ENCODE measurements at regions not wholly inside any gene's neighbourhood (a gene's known extent, or its start where the extent isn't known, plus 50 kb on each side); places are given as distances from the start of the nearest gene placed in this dataset.
"Not testable (repeated sequence)": the region's sequence is repeated elsewhere in the genome, so short reads cannot be mapped to it uniquely, and the experiment has no call there.

GRCh38 chr2:189318761-189319160, 122.5 kb upstream of the WDR75 start:
- DNase-seq: no peak

- DNase-seq: not testable (repeated sequence)
Observed at GRCh38 chr2:189319424-189319823, 121.8 kb upstream of the WDR75 start.

GRCh38 chr2:189327879-189328847, 113.1 kb upstream of the WDR75 start:
- no peak for DNase-seq

- no peak for DNase-seq
Observed at GRCh38 chr2:189328848-189329245, 112.4 kb upstream of the WDR75 start.

DNA sequence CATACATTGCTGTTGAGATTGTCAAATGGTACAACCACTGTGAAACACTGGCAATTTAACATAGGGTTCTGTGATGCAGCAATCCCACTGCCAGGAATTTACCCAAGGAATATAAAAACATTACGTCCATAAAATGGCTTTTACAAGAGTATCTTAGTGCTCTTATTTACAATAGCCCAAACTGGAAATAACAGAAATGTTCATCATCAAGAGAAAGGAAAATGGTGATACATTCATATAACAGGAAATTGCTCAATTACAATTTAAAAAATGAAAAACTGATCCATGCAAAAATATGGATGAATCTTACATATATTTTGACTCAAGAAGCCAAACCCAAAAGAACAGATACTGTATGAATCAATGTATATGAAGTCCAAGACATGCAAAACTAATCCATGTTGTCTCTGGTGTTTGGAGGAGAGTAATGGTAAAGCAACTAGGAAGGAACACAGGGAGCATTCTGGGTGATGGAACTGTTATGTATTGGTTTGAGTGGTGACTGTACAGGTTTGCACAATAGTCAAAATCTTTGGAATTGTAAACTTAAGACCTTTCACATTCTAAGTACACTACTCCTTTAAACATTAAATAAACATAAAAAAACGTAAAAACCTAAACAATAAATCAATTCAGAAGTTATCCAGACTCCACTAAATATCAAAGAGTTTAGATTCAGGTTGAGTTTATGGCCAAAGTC, 104.8 kb upstream of the WDR75 start:
- DNase-seq: no peak

DNA sequence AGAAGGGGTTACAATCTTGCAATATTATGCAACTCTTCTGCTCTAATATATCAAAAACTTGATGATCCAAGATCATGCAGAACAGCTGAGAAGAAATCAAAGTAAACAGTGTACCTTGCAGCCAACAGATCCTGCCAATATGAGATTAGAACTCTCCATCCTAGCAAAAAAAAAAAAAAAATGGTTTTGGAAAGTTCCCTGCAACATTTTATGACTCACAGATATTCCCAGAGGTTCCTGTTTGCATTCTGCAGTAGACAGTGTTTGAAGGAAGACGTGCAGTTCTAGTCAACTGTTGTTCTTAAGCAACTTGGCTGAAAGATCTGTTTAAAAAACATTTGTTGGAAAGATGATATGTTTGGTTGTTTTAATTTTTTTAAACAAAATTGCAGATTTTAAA, 103.6 kb upstream of the WDR75 start:
- no peak for DNase-seq

- no peak for DNase-seq
Observed at GRCh38 chr2:189338115-189338514, 103.2 kb upstream of the WDR75 start.

- DNase-seq: no peak
Observed at GRCh38 chr2:189341077-189341476, 100.2 kb upstream of the WDR75 start.

GRCh38 chr2:189344043-189344442, 97.2 kb upstream of the WDR75 start:
- no peak for DNase-seq

- DNase-seq: no peak
Observed at GRCh38 chr2:189347540-189347939, 93.7 kb upstream of the WDR75 start.

DNA sequence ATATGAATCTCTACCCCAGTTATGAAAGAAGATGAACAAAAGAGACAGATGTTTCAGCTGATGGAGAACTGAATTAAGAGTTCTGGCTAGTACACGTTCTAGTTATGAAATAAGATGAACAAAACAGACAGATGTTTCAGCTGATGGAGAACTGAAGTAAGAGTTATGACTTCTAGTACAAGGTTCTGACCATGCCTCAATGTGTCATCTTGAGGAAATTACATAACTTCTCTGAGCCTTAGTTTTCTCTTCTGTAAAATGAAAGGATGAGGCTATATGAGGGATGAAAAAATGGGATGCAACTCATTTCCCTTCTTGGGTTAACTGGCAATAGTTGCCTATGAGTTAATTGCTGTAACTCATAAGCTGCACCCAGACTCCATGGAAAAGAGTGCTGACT, 92.9 kb upstream of the WDR75 start:
- no peak for DNase-seq

DNA sequence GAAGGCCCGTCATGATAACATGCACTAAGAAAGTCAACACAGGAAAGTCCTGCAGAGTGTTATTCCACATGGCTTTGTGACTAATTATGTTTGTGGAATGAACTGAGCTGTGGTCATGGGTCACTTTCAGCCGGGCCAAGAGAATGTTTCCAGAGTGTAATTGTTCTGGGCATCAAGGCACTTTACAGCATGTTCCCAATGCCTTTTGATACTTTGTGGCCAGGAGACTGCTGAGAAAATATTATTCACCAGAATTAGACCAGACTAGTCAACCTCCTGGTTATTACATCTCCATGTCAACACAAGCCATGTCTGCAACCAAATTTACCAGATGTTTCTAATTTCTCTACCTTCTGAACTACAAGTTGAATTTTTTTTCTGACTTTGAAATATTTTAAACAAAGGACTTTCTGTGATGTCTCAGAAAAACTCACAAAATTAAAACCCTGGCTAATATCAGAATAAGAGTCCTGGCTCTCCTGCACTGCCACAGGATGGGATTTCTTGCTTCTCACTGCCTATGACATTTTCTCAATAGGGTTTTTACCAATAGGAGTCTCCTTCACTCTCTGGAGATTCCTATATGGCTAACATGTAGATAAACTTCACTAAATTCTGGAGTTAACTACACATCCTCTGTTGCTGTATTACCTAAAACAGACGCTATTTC, 90.6 kb upstream of the WDR75 start:
- DNase-seq: no peak

GRCh38 chr2:189351933-189352332, 89.3 kb upstream of the WDR75 start:
- not testable (repeated sequence) for DNase-seq

DNA sequence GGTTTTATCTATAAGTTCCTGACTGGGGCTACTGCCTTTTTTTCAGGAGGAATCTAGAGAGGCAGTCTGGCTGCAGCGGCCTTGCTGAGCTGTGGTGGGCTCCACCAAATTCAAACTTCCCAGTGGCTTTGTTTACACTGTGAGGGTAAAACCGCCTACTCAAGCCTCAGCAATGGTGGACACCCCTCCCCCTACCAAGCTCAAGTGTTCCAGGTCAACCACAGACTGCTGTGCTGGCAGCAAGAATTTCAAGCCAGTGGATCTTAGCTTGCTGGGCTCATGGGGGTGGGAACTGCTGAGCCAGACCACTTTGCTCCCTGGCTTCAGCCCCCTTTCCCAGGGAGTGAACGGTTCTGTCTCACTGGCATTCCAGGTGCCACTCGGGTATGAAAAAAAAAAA, 83.9 kb upstream of the WDR75 start:
- not testable (repeated sequence) for DNase-seq

- DNase-seq: no peak
Observed at GRCh38 chr2:189360861-189361260, 80.4 kb upstream of the WDR75 start.

GRCh38 chr2:189362283-189362682, 79.0 kb upstream of the WDR75 start:
- DNase-seq: no peak

GRCh38 chr2:189363559-189363958, 77.7 kb upstream of the WDR75 start:
- no peak for DNase-seq

GRCh38 chr2:189364607-189365006, 76.7 kb upstream of the WDR75 start:
- no peak for DNase-seq

DNA sequence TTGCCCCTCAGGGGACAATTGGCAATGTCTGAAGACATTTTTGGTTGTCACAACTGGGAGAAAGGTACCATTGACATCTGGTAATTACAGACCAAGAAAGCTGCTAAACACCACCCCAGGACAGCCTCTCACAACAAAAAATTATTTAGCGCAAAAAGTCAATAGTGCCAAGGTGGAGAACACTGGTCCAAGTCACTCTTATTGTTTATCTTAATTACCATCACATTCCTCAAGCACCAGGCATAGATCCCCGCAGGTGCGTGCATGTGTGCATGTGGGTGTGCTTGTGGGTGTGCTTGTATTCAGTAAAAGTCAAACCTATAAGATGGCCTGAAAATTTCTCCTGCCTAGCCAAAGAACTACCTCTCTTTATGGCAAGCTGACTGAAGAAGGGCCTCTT, 74.9 kb upstream of the WDR75 start:
- DNase-seq: no peak

DNA sequence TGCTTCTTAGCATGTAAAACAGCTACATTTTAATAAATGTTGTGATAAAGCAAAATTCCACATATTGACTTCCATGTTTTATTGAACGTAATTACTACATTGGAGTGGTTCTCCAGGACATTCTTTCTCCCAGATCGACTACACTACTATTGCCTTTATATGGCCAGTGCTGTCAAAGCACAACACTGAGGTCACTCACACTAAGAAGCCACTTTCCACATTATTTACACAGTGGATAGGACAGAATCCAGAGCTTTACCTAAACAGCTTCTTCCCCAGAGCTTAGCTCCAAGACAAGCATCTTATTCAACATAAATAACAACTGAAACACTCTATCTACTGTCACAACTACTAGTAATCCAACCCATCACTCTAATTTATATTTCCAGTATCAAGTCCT, 73.9 kb upstream of the WDR75 start:
- no peak for DNase-seq

GRCh38 chr2:189369566-189369965, 71.7 kb upstream of the WDR75 start:
- no peak for DNase-seq

DNA sequence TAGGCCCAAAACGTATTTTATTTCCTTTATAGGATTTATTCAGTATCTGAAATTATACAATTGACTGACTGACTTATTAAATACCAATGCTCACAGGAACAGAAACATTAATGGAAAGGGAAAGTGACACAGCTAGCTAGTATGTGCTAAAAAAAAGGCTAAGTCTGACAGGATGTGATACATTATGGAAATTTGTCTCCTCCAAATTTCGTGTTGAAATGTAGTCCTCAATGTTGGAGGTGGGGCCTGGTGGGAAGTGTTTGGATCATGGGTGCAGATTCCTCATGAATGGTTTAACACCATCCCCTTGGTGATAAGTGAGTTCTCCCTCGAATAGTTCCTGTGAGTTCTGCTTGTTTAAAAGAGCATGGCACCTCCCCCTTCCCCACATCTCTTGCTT, 70.6 kb upstream of the WDR75 start:
- DNase-seq: no peak

- no peak for DNase-seq
Observed at GRCh38 chr2:189372688-189373257, 68.5 kb upstream of the WDR75 start.

Measured in NCI-H1092 treated with DMSO at 0.1 percent for 48 hours (cell line).